HT-29 (cell line): ENCODE measurements at regions not wholly inside any gene's neighbourhood (a gene's known extent, or its start where the extent isn't known, plus 50 kb on each side); places are given as distances from the start of the nearest gene placed in this dataset.
"Not testable (repeated sequence)": the region's sequence is repeated elsewhere in the genome, so short reads cannot be mapped to it uniquely, and the experiment has no call there.

Experiments used
- DNase-seq: peaks from one replicate; pipeline ENCODE4 v3.0.0-alpha.2; 2015; ENCODE audit warnings: low spot score

GRCh38 chr21:35206141-35207125 lies 157.3 kb upstream of the RUNX1 start:
- DNase-seq: peak; percentile 29

- no peak for DNase-seq
Observed at GRCh38 chr21:35204850-35205541, 155.9 kb upstream of the RUNX1 start.

- DNase-seq: no peak
Observed at GRCh38 chr21:35204125-35204524, 155.0 kb upstream of the RUNX1 start.

- DNase-seq: no peak
Observed at GRCh38 chr21:35203093-35203977, 154.2 kb upstream of the RUNX1 start.

GRCh38 chr21:35202431-35202830 lies 153.3 kb upstream of the RUNX1 start:
- DNase-seq: no peak

- no peak for DNase-seq
Observed at GRCh38 chr21:35201799-35202198, 152.7 kb upstream of the RUNX1 start.

- no peak for DNase-seq
Observed at GRCh38 chr21:35201288-35201687, 152.2 kb upstream of the RUNX1 start.

GRCh38 chr21:35199733-35200015 lies 150.6 kb upstream of the RUNX1 start:
- no peak for DNase-seq

GRCh38 chr21:35198982-35199732 lies 150.1 kb upstream of the RUNX1 start:
- no peak for DNase-seq

- DNase-seq: no peak
Observed at GRCh38 chr21:35198565-35198964, 149.5 kb upstream of the RUNX1 start.

GRCh38 chr21:35197992-35198431 lies 148.9 kb upstream of the RUNX1 start:
- DNase-seq: no peak

GRCh38 chr21:35197191-35197590 lies 148.1 kb upstream of the RUNX1 start:
- no peak for DNase-seq

- no peak for DNase-seq
Observed at GRCh38 chr21:35196128-35196527, 147.0 kb upstream of the RUNX1 start.

- DNase-seq: no peak
Observed at GRCh38 chr21:35195232-35195631, 146.1 kb upstream of the RUNX1 start.

- DNase-seq: no peak
Observed at GRCh38 chr21:35191754-35192153, 142.7 kb upstream of the RUNX1 start.

GRCh38 chr21:35191128-35191527 lies 142.0 kb upstream of the RUNX1 start:
- no peak for DNase-seq

- no peak for DNase-seq
Observed at GRCh38 chr21:35190201-35190701, 141.1 kb upstream of the RUNX1 start.

GRCh38 chr21:35189077-35189863 lies 140.2 kb upstream of the RUNX1 start:
- no peak for DNase-seq

GRCh38 chr21:35183389-35183788 lies 134.3 kb upstream of the RUNX1 start:
- DNase-seq: not testable (repeated sequence)

- DNase-seq: no peak
Observed at GRCh38 chr21:35179990-35180540, 131.0 kb upstream of the RUNX1 start.
